ENCODE measurements at regions not wholly inside any gene's neighbourhood (a gene's known extent, or its start where the extent isn't known, plus 50 kb on each side); places are given as distances from the start of the nearest gene placed in this dataset.

DNA sequence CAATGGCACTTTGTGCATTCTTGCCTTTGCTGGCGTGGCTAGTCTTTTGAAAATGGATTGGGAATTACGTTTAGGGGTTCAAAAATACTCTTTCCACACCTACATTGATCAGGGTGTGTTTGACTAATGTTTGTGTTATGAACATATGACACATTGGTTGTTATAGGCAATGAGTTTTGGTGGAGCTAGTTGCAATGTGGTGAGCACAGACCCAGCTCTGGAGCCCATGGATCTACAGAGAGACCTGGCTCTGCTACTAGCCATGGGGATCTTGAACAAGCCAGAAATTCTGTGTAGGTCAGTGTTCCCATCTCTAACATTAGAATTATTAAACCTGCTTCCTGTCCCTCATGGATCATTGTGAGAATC, 222.4 kb upstream of the UBL3 start:
- TF ChIP-seq CTCF (IDR thresholded peaks at IDR 0.05; ENCODE audit: extremely low read depth in 1 of 2, insufficient read depth in 1 of 2, low read depth in 1 of 2, low read length in 2 of 2) (no peak), POLR2A (IDR thresholded peaks at IDR 0.05; ENCODE audit: low read depth, low read length) (no peak)
